CD4-positive, alpha-beta T cell (primary cell): ENCODE measurements at regions not wholly inside any gene's neighbourhood (a gene's known extent, or its start where the extent isn't known, plus 50 kb on each side); places are given as distances from the start of the nearest gene placed in this dataset.

Experiments used
- ATAC-seq: fragments of 200-7000 bp; cut with Tn5 transposase; one replicate; pipeline ENCODE4 v1.10.0; 2022; ENCODE audit warnings: mild to moderate bottlenecking; ENCODE audit not compliant: poor library complexity
- CTCF ChIA-PET: fragments of 350-600 bp; sonication (Branson Sonifier 250); formaldehyde crosslinking; loops from one replicate; lab custom pipeline; 2021; ENCODE audit warnings: antibody characterized with exemption, inconsistent platforms; lab: Charles Lee
- POLR2A ChIA-PET: fragments of 350-600 bp; sonication (Branson Sonifier 250); formaldehyde crosslinking; loops from one replicate; lab custom pipeline; 2021; ENCODE audit warnings: antibody characterized with exemption, inconsistent platforms; lab: Charles Lee
- DNase-seq, 14 experiments: peaks; one replicate each; pipeline ENCODE4 v3.0.0-alpha.2; 2013 to 2020; ENCODE audit warnings: mixed read lengths in 2 of 14
- H3K27ac ChIP-seq, 2 donors: one replicate each; pipeline versions ENCODE4 v1.5.1 to v1.7.0; 2013; ENCODE audit warnings: low read length in 2 of 2, low read depth in 1 of 2, mild to moderate bottlenecking in 1 of 2
- H3K27me3 ChIP-seq, 2 experiments: 1 replicate in 1 of 2; 2 replicates in 1 of 2; pipeline versions ENCODE4 v1.6.1 to v1.7.0; 2013; ENCODE audit warnings: low read length in 2 of 2, control low read depth in 1 of 2, mild to moderate bottlenecking in 1 of 2, moderate library complexity in 1 of 2; ENCODE audit not compliant: insufficient read depth in 2 of 2, control insufficient read depth in 1 of 2
- H3K36me3 ChIP-seq: one replicate; pipeline ENCODE4 v1.6.1; 2013; ENCODE audit warnings: low read length, control low read depth; ENCODE audit not compliant: insufficient read depth
- H3K4me1 ChIP-seq: one replicate; pipeline ENCODE4 v1.6.1; 2013; ENCODE audit warnings: low read length, control low read depth; ENCODE audit not compliant: insufficient read depth
- H3K4me3 ChIP-seq: one replicate; pipeline ENCODE4 v1.5.1; 2013; ENCODE audit warnings: mild to moderate bottlenecking, low read length, moderate library complexity
- H3K9me3 ChIP-seq, 2 experiments: 1 replicate in 1 of 2; 2 replicates in 1 of 2; pipeline versions ENCODE4 v1.6.1 to v1.7.0; 2013; ENCODE audit warnings: low read length in 2 of 2, mild to moderate bottlenecking in 2 of 2, control low read depth in 1 of 2, moderate library complexity in 1 of 2; ENCODE audit not compliant: control insufficient read depth in 1 of 2, insufficient read depth in 1 of 2
- H3K27ac Mint-ChIP-seq: one replicate; pipeline ENCODE4 v1.8.0; 2020; ENCODE audit warnings: mixed read lengths
- H3K27me3 Mint-ChIP-seq: one replicate; pipeline ENCODE4 v1.8.0; 2021; ENCODE audit warnings: mixed read lengths
- H3K36me3 Mint-ChIP-seq: one replicate; pipeline ENCODE4 v1.8.0; 2021; ENCODE audit warnings: low read depth, mixed read lengths
- H3K4me1 Mint-ChIP-seq: one replicate; pipeline ENCODE4 v1.8.0; 2021; ENCODE audit warnings: low read depth, mixed read lengths
- H3K4me3 Mint-ChIP-seq: one replicate; pipeline ENCODE4 v1.8.0; 2020; ENCODE audit warnings: mild to moderate bottlenecking, mixed read lengths
- H3K9me3 Mint-ChIP-seq: one replicate; pipeline ENCODE4 v1.8.0; 2020; ENCODE audit warnings: mixed read lengths
- intact Hi-C, 2 experiments: fragments of 100-400 bp; cut with DNase I in 1 of 2; cut with micrococcal nuclease in 1 of 2; formaldehyde crosslinking; loops; one replicate each; pipeline versions ENCODE4 v1.15.1 to v1.9.0; 2023 to 2025; cut with DNase I, micrococcal nuclease
- TF ChIP-seq, protein P1 (sequence below): fragments of 200-600 bp; IDR thresholded peaks from one replicate; pipeline ENCODE4 v1.8.0; 2022; ENCODE audit warnings: antibody characterized with exemption, mild to moderate bottlenecking

DNA sequence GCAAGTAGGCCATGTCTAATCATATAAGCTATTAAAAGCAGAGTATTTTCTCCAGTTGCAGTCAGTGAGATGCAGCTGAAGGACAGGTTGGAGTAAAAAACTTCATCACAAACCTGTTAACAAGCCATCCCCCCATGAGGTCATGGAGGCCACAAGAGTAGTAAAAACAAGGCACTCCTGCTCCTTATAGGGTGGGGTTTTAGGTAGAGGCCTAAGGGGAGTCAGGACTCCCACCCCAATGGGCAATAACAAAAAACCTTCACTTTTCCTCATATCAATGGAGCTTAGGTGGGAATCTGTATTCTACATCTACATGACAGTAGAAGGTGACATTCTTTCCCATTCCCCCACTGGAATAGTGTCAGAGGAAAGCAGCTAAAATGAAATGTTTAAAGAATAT, 428.1 kb upstream of the KHDRBS2 start:
- POLR2A ChIA-PET, result no interaction called here
- Mint-ChIP-seq H3K4me3 (no peak overlapping the region), H3K27ac (no peak overlapping the region), H3K36me3 (no peaks in the 10 kb centered on the region), H3K9me3 (peaks cover 16% of the 10 kb centered on the region), H3K4me1 (no peaks in the 10 kb centered on the region), H3K27me3 (no peaks in the 10 kb centered on the region)
- no peak overlapping the region for H3K4me3 ChIP-seq
- intact Hi-C loops, result no loop called here
- no peaks in the 10 kb centered on the region for H3K36me3 ChIP-seq
- peaks cover 0 to 7% of the 10 kb centered on the region in 2 experiments for H3K9me3 ChIP-seq
- CTCF ChIA-PET, result no interaction called here
- no peak overlapping the region for H3K27ac ChIP-seq
- TF ChIP-seq, protein P1, sequence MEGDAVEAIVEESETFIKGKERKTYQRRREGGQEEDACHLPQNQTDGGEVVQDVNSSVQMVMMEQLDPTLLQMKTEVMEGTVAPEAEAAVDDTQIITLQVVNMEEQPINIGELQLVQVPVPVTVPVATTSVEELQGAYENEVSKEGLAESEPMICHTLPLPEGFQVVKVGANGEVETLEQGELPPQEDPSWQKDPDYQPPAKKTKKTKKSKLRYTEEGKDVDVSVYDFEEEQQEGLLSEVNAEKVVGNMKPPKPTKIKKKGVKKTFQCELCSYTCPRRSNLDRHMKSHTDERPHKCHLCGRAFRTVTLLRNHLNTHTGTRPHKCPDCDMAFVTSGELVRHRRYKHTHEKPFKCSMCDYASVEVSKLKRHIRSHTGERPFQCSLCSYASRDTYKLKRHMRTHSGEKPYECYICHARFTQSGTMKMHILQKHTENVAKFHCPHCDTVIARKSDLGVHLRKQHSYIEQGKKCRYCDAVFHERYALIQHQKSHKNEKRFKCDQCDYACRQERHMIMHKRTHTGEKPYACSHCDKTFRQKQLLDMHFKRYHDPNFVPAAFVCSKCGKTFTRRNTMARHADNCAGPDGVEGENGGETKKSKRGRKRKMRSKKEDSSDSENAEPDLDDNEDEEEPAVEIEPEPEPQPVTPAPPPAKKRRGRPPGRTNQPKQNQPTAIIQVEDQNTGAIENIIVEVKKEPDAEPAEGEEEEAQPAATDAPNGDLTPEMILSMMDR, result no peak
- H3K27me3 ChIP-seq, result no peaks in the 10 kb centered on the region
- no peak for ATAC-seq
- DNase-seq, result no peak
- no peaks in the 10 kb centered on the region for H3K4me1 ChIP-seq

DNA sequence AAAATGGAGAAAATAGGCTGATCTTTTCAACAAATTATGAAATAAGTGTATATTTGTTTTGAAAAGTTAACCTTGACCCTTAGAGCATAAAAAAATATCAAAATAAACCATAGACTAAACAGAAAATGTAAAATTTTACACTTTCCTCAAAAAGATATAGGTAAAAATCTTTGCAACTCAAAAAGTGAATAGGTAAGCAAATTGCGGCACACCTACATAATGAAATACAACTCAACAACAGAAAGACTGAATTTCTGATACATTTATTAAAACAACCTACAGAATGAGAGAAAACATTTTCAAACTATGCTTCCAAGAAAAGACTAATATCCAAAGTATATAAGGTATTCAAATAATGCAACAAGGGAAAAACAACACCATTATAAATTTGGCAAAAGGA, 425.7 kb upstream of the KHDRBS2 start:
- Histone ChIP-seq H3K36me3 (no peaks in the 10 kb centered on the region), H3K9me3 (peaks cover 5 to 7% of the 10 kb centered on the region in 2 experiments), H3K4me1 (no peaks in the 10 kb centered on the region), H3K27me3 (no peaks in the 10 kb centered on the region), H3K27ac (no peak overlapping the region), H3K4me3 (no peak overlapping the region)
- Mint-ChIP-seq H3K36me3 (no peaks in the 10 kb centered on the region), H3K4me3 (no peak overlapping the region), H3K27ac (no peak overlapping the region), H3K4me1 (no peaks in the 10 kb centered on the region), H3K27me3 (no peaks in the 10 kb centered on the region), H3K9me3 (peaks cover 16% of the 10 kb centered on the region)
- ChIA-PET CTCF (no interaction called here), POLR2A (no interaction called here)
- ATAC-seq, result no peak
- TF ChIP-seq, protein P1, result no peak
- DNase-seq, result no peak
- intact Hi-C loops, result no loop called here

DNA sequence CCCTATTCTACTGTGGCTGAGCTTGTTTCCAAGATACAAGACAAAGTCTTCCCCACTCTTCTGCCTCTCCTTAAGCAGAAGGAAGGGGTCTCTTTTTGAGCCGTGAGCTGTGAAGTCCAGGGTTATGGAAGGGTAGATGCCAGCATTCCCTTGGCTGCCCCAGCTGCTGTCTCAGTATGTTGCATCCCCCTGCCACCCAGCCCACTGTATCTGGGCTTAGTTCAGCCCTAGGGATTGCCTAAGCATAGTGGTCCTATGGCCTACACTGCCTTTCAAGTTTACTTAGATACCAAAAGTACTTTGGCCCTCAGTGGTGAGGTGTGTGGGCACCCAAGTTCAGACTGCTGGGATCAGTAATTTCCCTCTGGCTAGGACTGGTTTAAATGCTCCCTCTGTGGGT, 421.9 kb upstream of the KHDRBS2 start:
- no peaks in the 10 kb centered on the region for H3K27me3 Mint-ChIP-seq
- ChIA-PET POLR2A (no interaction called here), CTCF (no interaction called here)
- H3K4me3 Mint-ChIP-seq, result no peak overlapping the region
- DNase-seq (no peak), ATAC-seq (no peak)
- H3K4me1 ChIP-seq, result no peaks in the 10 kb centered on the region
- H3K9me3 ChIP-seq, result peaks cover 7% of the 10 kb centered on the region in 2 experiments
- H3K27me3 ChIP-seq, result no peaks in the 10 kb centered on the region
- H3K27ac ChIP-seq, result no peak overlapping the region
- peaks cover 19% of the 10 kb centered on the region for H3K9me3 Mint-ChIP-seq
- H3K36me3 ChIP-seq, result no peaks in the 10 kb centered on the region
- no peak overlapping the region for H3K4me3 ChIP-seq
- no peak overlapping the region for H3K27ac Mint-ChIP-seq
- H3K36me3 Mint-ChIP-seq, result no peaks in the 10 kb centered on the region
- intact Hi-C loops, result no loop called here
- H3K4me1 Mint-ChIP-seq, result no peaks in the 10 kb centered on the region
- TF ChIP-seq, protein P1, result no peak
